Tibial nerve (tissue), 4 donors: ENCODE measurements at regions not wholly inside any gene's neighbourhood (a gene's known extent, or its start where the extent isn't known, plus 50 kb on each side); places are given as distances from the start of the nearest gene placed in this dataset.

Source experiments
- CTCF ChIP-seq, 5 experiments: fragments of 200-600 bp in 3 of 5; fragments of 450-650 bp in 2 of 5; sonication (generic) in 3 of 5; IDR thresholded peaks; one replicate each; pipeline ENCODE4 v1.5.1; 2016 to 2019; ENCODE audit warnings: antibody characterized with exemption in 5 of 5, mild to moderate bottlenecking in 3 of 5, moderate library complexity in 2 of 5
- EP300 ChIP-seq, 2 donors: sonication (generic); formaldehyde crosslinking; IDR thresholded peaks; one replicate each; pipeline ENCODE4 v1.6.1; 2017; ENCODE audit warnings: antibody characterized with exemption in 2 of 2, mild to moderate bottlenecking in 1 of 2
- POLR2A ChIP-seq, 2 donors: fragments of 450-650 bp; IDR thresholded peaks; one replicate each; pipeline ENCODE4 v1.6.1; 2017; ENCODE audit warnings: antibody characterized with exemption in 2 of 2, mild to moderate bottlenecking in 2 of 2, moderate library complexity in 2 of 2

DNA sequence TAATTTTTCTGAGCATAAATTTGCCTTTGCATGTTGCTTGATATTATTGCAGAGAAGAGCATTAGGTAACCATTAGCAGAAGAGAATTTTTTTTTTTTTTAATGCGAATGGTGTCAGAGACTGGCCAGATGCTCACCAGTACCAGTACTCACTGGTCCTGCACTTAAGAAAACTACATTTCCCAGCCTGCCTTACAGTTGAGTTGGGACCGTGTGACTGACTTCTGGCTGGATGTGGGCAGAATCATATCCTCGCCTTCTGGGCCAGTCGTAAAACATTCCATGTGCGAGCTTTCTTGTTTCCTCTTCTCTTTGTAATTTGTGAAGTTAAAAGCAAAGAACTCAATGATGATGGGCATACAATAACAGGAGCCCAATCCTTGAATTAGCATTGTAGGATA, 132.4 kb downstream of the LRRC30 start:
- TF ChIP-seq CTCF (IDR thresholded peaks at IDR 0.05) (no peak), POLR2A (IDR thresholded peaks at IDR 0.05) (no peak), EP300 (IDR thresholded peaks at IDR 0.05) (no peak)
